HG03196 (cell line): ENCODE measurements at regions not wholly inside any gene's neighbourhood (a gene's known extent, or its start where the extent isn't known, plus 50 kb on each side); places are given as distances from the start of the nearest gene placed in this dataset.
"Not testable (repeated sequence)": the region's sequence is repeated elsewhere in the genome, so short reads cannot be mapped to it uniquely, and the experiment has no call there.

Source experiments
- ATAC-seq: cut with Tn5 transposase; IDR thresholded peaks from one replicate; pipeline ENCODE4 v1.9.1; 2021; ENCODE audit not compliant: unreplicated experiment

DNA sequence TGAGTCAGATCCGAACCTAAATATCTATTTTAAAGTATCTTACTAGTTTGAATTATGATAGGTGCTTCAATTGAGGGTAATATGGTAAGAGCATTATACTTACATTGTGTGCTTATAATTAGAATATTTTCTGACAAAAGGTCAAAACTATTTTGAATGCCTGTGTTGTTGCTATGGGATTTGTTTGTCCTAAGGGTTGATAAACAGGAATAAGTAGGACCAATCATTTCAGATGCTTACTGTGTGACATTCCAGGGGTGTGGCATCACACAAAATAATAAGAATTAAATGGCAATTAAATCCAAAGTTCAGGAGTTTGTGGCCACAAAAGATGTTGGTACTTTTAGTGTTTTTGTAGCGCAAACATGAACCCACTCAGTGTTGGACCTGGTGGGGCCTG is 256.2 kb upstream of the DDHD1 start:
- ATAC-seq: no peak

GRCh38 chr14:53408175-53408879 is 255.2 kb upstream of the DDHD1 start:
- no peak for ATAC-seq

DNA sequence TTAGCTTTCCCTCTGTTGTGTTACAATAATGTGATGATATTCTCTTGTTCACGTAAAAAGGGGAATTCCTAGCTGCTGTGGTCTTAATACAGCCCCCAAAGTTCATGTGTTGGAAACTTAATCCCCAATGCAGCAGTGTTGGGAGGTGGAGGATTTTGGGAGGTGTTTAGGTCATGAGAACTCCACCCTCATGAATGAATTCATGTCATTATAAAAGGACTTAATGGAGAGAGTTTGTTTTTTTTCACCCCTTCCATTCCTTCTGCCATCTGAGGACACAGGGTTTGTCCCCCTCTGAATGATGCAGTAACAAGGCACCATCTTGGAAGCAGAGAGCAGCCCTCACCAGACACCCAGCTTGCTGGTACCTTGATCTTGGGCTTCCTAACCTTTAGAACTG is 253.4 kb upstream of the DDHD1 start:
- ATAC-seq: no peak

DNA sequence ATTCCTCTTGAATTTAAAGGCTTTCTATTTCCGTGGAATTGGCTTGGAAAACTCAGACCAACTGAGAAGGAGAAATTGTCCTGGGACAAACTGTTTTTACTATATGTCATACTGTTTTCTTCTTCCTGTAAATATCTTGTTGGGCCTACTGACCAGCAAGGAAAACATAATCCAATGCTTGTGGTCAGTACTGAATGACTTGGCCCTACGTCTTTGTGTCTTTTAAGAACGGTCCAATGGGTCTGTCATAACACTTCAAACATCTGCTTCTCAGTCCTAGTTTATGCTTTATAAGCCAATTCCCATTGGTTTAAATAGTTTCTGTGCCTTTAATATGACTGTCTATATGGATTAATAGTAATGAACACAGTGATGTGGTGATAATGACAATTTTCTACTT is 248.5 kb upstream of the DDHD1 start:
- no peak for ATAC-seq

DNA sequence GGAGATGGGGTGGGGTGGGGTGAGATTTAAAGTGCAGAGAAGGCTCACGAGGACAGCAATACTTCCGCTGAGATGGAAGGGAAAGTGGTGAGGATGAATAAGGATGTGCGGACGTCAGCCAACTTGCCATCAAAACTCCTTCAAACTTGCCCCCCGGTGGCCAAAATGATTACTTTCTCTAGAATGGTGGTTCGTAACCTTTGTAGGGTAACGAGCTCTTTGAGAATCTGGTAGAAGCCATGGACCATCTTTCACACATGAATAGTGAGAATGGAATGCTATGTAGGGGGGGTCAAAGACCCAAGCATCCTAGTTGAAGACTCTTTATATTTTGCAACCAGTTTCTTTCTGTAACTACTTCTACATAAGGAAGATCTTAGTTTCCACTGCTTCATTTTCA is 245.9 kb upstream of the DDHD1 start:
- ATAC-seq: no peak

DNA sequence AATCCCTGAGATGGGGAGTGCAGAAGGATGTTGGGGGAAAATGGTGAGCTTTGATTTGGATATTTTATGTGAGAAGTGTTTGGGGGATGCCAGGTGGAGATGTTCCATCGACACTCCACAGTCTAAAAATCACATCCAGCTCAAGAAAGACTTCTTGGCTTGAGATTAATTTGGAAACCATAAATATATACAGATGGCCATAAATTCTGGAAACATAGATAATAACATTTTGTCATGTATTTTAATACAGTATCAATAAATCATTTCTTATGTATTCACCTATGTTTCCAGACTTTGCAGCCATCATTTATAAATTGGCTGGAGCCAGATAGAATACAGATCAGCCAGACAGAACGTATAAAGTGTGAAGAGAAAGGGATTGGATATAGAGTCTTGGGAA is 245.5 kb upstream of the DDHD1 start:
- no peak for ATAC-seq

- not testable (repeated sequence) for ATAC-seq
Measured at GRCh38 chr14:53395267-53395666, 242.1 kb upstream of the DDHD1 start.

- no peak for ATAC-seq
Measured at GRCh38 chr14:53391631-53392285, 238.6 kb upstream of the DDHD1 start.

DNA sequence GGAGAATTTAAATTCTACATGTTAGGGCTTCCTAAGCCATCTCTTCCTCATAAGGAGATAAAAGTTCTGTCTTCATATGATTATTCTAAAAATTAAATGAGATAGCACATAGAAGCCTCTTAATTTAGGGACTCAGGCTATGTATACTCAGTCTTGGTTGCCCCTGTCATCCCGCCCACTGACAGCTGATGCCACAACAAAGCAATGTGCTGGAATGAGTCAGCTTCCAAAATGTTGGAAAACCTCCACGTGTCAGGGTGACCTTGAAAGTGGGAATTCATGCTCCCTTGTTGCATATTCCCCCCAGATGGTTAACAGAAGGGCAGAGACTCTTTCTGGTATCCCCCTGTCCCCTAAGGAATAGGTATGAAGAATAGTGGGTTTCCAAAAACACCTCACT is 238.0 kb upstream of the DDHD1 start:
- no peak for ATAC-seq

- ATAC-seq: no peak
Measured at GRCh38 chr14:53390008-53390407, 236.9 kb upstream of the DDHD1 start.

- ATAC-seq: no peak
Measured at GRCh38 chr14:53389202-53389601, 236.1 kb upstream of the DDHD1 start.

DNA sequence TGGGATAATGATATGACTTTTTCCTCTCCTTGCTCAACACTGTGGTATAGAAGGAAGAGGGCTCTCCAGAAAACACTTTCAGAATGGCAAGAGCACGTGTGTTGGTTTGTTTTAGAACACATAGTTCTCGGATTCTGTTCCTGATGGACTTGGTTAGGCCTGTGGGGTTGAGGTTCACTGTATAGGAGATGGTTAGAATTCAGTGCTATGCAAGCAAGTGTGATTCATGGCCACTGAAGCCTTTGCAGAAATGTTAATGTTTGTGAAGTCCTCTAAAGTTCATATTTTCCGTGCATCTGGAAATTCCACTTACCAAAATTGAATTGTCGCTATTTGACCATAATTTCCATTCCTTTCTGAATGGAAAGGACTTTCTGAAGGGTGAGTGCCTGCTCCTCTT is 233.2 kb upstream of the DDHD1 start:
- ATAC-seq: no peak

DNA sequence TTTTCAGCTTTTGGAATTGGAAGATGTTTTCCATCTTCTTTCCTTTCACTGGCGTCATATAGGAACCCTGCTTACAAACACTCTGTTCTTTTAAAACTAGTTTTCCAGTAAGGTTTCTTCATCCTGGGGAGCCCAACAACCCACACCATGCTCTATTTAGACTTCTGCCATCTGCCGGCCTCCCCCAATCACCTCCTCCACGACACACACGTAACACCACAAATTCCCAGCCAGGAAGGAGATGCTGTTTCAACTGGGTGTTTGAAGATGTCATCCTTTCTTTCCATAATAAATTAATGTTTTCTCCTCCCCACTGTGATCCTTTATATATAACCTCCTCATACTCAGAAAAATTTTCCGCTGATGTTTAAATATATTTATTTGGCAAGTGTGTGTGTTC is 231.4 kb upstream of the DDHD1 start:
- ATAC-seq: no peak

- no peak for ATAC-seq
Measured at GRCh38 chr14:53384073-53384472, 230.9 kb upstream of the DDHD1 start.

GRCh38 chr14:53381895-53382294 is 228.8 kb upstream of the DDHD1 start:
- ATAC-seq: no peak

DNA sequence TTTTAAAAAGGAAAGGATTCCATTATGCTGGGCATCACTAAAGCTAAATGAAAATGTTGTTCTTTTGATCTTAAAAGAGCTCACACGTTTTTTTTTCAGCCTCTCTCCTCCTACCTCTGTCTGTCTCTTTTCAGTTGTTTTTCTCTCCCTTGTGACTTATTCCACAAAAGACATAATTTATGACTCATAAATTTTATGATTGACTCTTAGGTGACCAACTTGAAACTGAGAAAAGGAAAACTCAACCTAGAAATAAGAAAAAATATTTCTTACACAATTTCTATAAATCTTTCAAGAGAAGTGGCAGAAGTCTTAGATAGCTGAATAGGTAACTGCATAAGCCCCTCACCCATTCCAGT is 227.7 kb upstream of the DDHD1 start:
- ATAC-seq: no peak

DNA sequence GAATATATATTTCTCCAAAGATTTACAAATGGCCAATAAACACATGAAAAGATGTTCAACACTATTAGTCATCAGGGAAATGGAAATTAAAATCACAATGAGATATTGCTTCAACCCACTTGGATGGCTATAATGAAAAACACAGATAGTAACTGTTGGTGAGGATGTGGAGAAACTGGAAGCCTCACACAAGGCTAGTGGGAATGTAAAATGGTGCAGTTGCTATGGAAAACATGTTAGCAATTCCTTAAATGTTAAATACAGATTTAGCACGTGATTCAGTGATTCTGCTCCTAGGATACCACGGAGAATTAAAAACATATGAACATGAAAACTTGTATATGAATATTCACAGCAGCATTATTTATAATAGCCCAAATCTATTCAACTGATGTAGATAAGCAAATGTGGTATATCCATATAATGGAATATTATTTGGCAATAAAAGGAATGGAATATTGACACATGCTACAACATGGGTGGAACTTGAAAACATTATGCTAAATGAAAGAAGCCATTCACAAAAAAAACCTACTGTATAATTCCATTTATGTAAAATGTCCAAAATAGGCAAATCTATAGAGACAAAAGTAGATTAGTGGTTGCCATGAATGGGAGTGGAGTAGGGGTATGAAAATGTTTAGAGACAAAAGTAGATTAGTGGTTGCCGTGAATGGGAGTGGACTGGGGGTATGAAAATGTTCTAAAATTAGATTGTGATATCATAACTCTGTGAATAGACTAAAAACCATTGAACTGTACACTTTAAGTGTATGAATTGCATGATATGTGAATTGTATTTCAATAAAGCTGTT is 227.1 kb upstream of the DDHD1 start:
- ATAC-seq: no peak

DNA sequence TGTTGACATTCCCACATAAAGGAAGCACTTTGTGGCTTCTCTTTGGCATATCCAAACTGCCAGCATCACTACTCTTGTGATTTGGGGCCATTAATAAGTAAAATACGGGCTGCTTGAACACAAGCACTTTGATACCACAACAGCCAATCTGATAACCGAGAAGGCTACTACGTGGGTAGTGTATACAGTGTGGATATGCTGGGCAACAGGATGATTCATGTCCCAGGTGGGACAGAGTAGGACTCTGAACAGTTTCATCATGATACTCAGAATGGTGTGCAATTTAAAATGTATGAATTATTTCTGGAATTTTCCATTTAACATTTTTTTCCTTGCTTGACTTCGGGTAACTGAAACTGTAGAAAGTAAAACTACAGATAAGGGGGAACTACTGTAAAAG is 225.0 kb upstream of the DDHD1 start:
- ATAC-seq: no peak

DNA sequence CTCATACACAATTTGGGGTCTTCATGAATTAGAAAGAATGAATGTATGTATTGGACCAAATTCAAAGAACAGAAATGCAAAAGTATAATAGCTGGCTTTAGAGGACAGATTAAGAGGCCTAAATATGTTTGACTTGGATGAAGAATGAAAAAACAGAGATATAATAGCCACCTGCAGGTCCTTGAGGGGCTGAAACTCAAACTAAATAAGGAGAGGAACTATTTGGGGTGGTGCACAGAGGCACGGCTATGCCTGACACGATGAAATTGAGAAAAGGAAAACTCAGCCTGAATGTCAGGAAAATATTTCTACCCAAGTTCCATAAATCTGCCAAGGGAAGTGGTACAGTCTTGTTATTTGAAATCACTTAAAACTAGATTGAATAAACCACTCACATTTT is 222.9 kb upstream of the DDHD1 start:
- ATAC-seq: no peak

DNA sequence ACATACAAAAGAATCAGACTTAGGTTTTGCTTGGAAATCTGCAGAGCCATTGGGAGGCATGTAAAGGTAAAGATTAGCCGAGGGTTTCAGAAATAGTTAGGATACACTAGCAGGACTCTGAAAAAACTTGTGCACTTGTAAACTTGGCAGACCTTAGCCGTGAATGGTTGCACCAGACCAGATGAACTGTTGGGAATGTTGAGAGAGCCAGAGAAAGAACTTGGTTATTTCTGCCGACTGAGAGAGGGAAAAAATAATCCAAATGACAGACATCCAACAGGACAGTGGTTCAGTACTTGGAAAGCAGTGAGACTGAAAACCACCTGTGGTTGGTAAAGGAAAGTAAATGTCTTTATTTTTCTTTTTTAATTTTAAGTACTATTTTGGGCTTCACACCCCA is 222.5 kb upstream of the DDHD1 start:
- ATAC-seq: no peak

DNA sequence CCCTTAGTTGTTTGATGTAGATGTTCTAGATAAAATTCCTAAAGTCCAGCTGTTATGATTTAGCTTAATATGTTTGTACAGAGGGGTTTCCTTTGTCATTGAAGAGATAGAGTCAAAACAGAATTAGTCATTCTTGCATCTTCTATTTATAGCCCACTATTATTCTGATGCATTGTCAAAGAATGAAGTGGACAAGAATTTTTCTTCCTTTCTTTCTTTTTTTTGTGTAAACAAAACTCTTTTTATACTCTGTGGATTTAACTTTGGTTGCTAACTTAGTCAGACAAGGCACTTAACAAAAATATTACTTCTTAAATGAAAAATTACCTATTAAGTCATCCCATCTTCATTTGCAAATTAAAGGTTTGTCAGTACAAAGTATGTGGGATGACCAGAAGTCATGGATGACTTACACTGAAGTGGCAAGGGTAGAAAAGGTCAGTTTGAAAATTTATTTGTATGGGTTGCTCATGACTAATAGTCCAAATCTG is 215.6 kb upstream of the DDHD1 start:
- no peak for ATAC-seq

DNA sequence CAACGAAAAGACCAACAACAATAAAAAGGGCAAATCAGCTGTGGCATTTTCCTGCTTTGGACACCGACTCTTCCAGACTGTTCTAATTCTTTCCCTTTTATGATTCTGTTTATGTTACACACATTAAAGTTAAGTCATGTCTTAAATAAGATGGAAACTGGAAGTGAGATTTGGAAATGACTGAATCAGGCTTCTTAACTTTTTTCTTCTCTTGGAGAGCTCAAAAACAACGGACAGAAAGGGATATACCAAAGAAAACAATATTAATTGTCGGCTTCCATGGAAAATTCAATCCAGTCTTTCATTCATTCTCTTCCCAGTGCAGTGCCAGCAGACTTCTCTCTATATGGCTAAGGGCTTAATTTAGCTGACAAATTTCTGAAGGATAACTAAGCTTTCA is 214.9 kb upstream of the DDHD1 start:
- no peak for ATAC-seq
